ENCODE measurements at regions not wholly inside any gene's neighbourhood (a gene's known extent, or its start where the extent isn't known, plus 50 kb on each side); places are given as distances from the start of the nearest gene placed in this dataset.

- Histone ChIP-seq H3K9me3 (no peaks in the 10 kb centered on the region), H3K27me3 (no peaks in the 10 kb centered on the region), H3K4me1 (ENCODE audit: insufficient read depth) (no peaks in the 10 kb centered on the region), H3K36me3 (no peaks in the 10 kb centered on the region), H3K4me3 (no peak overlapping the region), H3K27ac (no peak overlapping the region)
- TF ChIP-seq EP300 (IDR thresholded peaks at IDR 0.05) (no peak), CTCF (IDR thresholded peaks at IDR 0.05) (no peak), POLR2A (IDR thresholded peaks at IDR 0.05) (no peak)
- 29 to 36% (median 33%) methylated on average over 13 of the region's 13 CpGs for WGBS, 3 donors
- intact Hi-C loops (cut with DNase I): no loop called here
- DNase-seq: no peak
These were observed 472.7 kb downstream of the PTPRU start for GRCh38 chr1:29708796-29709703.

DNA sequence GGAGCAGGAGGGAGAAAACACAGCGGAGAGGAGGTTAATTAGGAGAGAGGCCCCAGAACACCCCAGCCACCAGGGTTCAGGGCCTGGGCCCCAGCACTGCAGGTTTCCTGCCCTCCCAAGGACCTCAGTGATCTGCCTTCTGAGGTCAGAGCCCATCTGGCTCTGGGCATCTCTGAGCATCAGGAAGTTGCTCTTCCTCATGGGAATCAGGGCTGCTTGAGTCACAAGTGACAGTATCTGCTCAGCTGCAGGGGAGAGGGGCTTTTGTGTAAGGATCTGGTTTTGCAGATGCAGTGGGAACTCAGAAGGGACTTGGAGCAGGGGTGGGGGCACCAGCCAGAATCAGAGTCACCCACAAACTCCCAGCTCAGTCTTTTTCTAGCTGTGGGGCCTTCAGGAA is 472.1 kb downstream of the PTPRU start:
- intact Hi-C loops (cut with DNase I): no loop called here
- H3K4me3 ChIP-seq: no peak overlapping the region
- DNase-seq: no peak
- no peaks in the 10 kb centered on the region for H3K4me1 ChIP-seq (ENCODE audit: insufficient read depth)
- 89 to 100% (median 91%) methylated on average over 1 of the region's 1 CpG for WGBS, 3 donors
- no peaks in the 10 kb centered on the region for H3K27me3 ChIP-seq
- TF ChIP-seq EP300 (IDR thresholded peaks at IDR 0.05) (no peak), CTCF (IDR thresholded peaks at IDR 0.05) (no peak), POLR2A (IDR thresholded peaks at IDR 0.05) (no peak)
- H3K27ac ChIP-seq: no peak overlapping the region
- no peaks in the 10 kb centered on the region for H3K36me3 ChIP-seq
- no peaks in the 10 kb centered on the region for H3K9me3 ChIP-seq

DNA sequence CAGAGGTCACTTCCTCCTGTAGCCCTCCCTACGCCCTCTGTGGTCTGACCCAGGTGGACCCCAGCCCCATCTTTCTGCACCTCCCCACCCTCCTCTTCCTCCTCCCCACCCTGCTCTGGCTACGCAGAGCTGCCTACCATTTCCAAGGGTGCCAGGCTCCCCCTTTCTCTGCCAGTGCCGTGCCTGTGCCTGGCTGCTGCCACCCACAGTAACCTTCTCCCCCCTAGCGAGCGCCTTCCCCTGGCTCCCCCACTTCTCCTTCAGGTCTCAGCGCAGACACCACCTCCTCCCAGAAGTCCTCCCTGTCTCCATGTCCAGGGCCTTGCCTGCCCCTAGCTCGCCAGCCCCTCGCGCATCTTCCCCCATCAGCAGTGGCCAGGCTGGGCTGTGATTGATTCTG is 471.5 kb downstream of the PTPRU start:
- Histone ChIP-seq H3K27ac (no peak overlapping the region), H3K27me3 (no peaks in the 10 kb centered on the region), H3K9me3 (no peaks in the 10 kb centered on the region), H3K4me3 (no peak overlapping the region), H3K36me3 (no peaks in the 10 kb centered on the region), H3K4me1 (ENCODE audit: insufficient read depth) (no peaks in the 10 kb centered on the region)
- DNase-seq: no peak
- WGBS, 3 donors: 83 to 89% (median 87%) methylated on average over 9 of the region's 9 CpGs
- no peak for TF ChIP-seq CTCF (IDR thresholded peaks at IDR 0.05)
- intact Hi-C loops (cut with DNase I): no loop called here

DNA sequence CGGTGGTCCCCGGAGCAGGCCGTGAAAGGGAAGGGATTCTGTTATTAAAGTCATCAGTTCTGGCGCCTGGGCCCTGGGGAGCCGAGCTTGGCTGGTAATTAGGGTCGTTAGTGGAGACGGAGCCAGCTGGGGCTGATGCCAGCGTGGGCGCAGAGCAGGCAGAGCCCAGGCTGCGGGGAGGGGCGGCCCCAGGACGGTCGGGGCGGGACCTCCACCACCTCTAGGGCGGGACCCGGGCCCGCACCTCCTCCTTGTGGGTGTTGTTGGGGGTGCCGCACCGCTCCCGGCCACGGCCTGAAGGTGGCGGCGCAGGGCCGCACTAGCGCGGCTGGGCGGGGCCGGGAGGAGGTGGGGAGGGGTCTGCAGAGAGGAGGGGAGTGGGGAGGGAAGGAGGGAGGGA is 470.6 kb downstream of the PTPRU start:
- intact Hi-C loops (cut with DNase I): no loop called here
- H3K27ac ChIP-seq: no peak overlapping the region
- no peaks in the 10 kb centered on the region for H3K36me3 ChIP-seq
- WGBS, 3 donors: 3 to 24% (median 4%) methylated on average over 9 to 28 of the region's 28 CpGs
- H3K4me3 ChIP-seq: no peak overlapping the region
- DNase-seq: no peak
- no peak for TF ChIP-seq CTCF (IDR thresholded peaks at IDR 0.05)
- no peak for TF ChIP-seq EP300 (IDR thresholded peaks at IDR 0.05)
- no peak for TF ChIP-seq POLR2A (IDR thresholded peaks at IDR 0.05)
- H3K4me1 ChIP-seq (ENCODE audit: insufficient read depth): no peaks in the 10 kb centered on the region
- H3K27me3 ChIP-seq: no peaks in the 10 kb centered on the region
- no peaks in the 10 kb centered on the region for H3K9me3 ChIP-seq

Measured in ovary (tissue), 7 donors.